COLO668 (cell line): ENCODE measurements at regions not wholly inside any gene's neighbourhood (a gene's known extent, or its start where the extent isn't known, plus 50 kb on each side); places are given as distances from the start of the nearest gene placed in this dataset.
"Not testable (repeated sequence)": the region's sequence is repeated elsewhere in the genome, so short reads cannot be mapped to it uniquely, and the experiment has no call there.

Source experiments
- DNase-seq: peaks from one replicate; lab custom pipeline; 2025; ENCODE audit not compliant: unreplicated experiment; lab: John Stamatoyannopoulos, UW

GRCh38 chr2:180927030-180927686 lies 53.2 kb upstream of the UBE2E3 start:
- no peak for DNase-seq

- no peak for DNase-seq
Observed at GRCh38 chr2:180925700-180926099, 54.7 kb upstream of the UBE2E3 start.

- DNase-seq, result no peak
Observed at GRCh38 chr2:180924063-180924462, 56.3 kb upstream of the UBE2E3 start.

GRCh38 chr2:180910831-180911665 lies 69.4 kb upstream of the UBE2E3 start:
- no peak for DNase-seq

- DNase-seq, result no peak
Observed at GRCh38 chr2:180907731-180908130, 72.7 kb upstream of the UBE2E3 start.

GRCh38 chr2:180905461-180905860 lies 74.9 kb upstream of the UBE2E3 start:
- DNase-seq, result peak; percentile 32

GRCh38 chr2:180905002-180905401 lies 75.4 kb upstream of the UBE2E3 start:
- peak; percentile 63 for DNase-seq

DNA sequence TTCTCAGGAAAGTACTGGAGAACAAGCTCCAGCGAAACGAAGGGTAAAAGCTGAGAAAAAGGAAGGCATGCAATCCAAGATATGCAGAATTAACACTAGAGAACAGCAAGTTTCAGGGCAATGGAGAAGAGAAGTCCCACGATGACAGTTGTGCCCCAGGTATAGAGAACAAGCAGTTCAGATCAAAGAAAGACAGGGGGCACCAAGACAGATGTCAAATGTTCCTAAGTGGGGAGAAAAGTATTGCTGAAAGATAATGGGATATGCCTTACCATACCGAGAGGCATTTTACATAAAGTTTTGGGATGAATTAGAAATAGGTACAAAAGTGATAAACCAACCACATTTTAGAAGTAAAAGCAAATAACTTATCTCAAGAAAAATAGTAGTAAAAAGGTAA lies 79.1 kb upstream of the UBE2E3 start:
- no peak for DNase-seq

- no peak for DNase-seq
Observed at GRCh38 chr2:180893752-180894151, 86.7 kb upstream of the UBE2E3 start.

GRCh38 chr2:180892091-180892490 lies 88.3 kb upstream of the UBE2E3 start:
- DNase-seq, result no peak

GRCh38 chr2:180891360-180891759 lies 89.0 kb upstream of the UBE2E3 start:
- no peak for DNase-seq

DNA sequence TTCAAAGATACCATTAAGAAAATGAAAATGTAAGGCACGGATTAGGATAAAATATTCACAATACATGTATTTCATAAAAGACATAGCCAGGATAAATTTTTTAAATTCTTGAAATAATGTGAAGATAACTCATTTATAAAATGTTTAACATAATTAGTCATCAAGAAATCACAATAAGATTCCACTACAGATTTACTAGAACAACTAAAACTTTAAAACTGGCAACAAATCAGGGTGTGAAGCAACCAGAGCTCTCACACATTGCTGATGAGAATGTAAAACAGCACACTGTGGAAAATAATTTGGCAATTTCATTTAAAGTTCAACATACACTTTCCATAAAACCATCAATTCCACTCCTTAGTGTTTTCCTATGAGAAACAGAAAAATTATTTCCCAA lies 89.6 kb upstream of the UBE2E3 start:
- DNase-seq, result no peak

DNA sequence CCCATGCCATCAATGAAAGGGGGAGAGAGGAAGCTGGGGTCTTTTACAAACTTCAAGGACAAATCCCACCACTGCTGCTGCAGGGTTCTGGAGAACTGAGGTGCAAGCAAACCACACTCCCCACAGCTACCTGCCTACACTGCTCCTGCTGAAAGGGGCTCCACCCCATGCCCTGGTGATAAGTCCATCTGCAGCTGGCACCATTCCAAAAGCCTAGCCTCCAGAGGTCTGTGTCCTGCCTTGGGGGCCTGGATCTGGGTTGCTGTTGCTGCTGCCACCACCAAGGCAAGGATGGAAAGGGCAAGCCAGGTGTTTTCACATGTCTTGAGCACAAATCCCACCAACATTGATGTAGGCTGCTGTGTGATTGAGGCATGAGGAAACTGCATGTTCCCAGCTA lies 97.4 kb upstream of the UBE2E3 start:
- DNase-seq, result no peak

- no peak for DNase-seq
Observed at GRCh38 chr2:180876506-180876905, 103.9 kb upstream of the UBE2E3 start.

- DNase-seq, result no peak
Observed at GRCh38 chr2:180873219-180873618, 107.2 kb upstream of the UBE2E3 start.

DNA sequence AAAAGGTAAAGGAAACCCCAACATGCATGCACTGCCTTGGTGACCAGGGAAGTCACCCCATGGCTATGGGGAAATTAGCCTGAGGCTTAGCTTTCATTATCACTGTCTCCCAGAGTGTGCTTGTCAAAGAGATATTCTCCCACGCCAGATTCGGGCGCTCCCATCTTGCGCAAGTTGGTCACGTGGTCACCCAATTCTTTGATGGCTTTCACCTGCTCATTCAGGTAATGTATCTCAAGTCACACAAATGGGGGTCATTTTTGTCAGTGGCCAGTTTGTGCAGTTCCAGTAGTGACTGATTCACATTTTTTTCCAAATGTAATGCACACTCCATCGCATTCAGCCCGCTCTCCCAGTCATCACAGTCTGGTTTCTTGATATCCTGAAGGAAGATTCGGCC lies 107.6 kb upstream of the UBE2E3 start:
- DNase-seq, result not testable (repeated sequence)

- no peak for DNase-seq
Observed at GRCh38 chr2:180872255-180872654, 108.2 kb upstream of the UBE2E3 start.

- no peak for DNase-seq
Observed at GRCh38 chr2:180871649-180872048, 108.8 kb upstream of the UBE2E3 start.

DNA sequence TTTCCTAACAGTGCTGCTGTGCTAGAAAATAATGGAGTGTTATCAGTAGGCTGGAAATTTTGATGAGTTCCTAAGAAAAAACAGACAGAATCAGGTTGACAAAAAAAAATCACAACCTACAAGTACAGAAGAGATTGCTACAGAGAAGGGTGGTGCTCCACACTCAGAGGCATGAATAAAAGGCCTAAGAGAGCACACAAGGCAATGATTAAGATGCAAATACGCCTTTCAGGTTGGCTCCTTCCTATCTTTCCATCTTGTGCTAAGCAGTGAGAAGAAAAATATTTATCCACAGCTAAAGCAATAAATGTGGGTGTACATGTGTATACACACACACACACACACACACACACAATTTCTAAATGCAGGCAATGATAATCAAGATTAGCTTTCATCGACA lies 130.6 kb upstream of the UBE2E3 start:
- no peak for DNase-seq

DNA sequence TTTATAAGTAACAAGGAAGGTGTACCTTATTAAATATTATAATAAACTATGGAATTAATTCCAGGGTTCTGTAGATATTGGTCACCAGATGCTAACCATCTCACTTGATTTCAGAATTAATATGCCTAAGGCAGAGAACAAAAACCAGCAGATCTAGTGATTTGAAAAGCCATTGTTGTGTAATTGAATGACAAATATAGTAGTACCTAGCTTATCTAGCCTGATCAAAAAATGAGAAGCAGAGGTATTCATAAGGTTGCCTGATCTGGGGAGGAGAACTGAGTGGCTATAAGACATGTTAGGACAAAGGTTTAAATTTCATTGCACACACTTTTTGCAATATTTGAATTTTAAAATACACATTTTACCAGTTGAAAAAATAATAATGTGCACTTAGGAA lies 132.0 kb upstream of the UBE2E3 start:
- DNase-seq, result no peak

DNA sequence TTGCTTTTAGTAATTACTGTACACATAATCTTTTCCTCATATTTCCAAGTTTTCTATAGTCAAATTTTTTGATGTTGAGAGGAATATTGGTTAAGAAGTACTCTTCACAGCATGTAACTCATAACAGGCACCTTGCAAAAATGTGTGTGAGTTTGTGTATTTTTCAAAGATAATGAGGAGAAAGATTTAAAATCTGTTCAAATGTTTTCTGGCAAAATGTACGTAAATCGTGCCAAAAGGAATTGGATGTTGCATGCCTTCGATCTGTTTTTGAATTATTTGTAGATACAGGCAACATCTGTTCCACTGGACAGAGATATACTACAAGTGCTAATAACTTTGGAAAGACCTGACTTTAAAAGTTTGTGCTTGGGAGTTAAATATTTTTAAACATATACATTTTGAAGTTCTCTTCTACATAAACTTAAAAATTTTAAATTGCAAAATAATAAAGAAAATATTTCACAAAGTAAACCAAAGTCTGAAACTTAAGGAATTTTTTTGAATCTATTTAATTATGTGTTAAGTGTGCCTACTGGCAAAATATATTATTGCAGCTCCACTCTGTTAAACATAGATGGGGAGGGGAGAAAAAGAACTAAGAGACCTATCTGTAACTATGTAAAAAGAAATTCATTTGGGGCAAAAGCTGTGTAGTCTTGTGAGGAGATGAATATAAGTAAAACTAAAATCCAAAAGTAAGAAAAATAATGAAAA lies 133.5 kb upstream of the UBE2E3 start:
- no peak for DNase-seq

- DNase-seq, result no peak
Observed at GRCh38 chr2:180842461-180842860, 137.9 kb upstream of the UBE2E3 start.
